Ascending aorta (tissue), 2 donors: ENCODE measurements at regions not wholly inside any gene's neighbourhood (a gene's known extent, or its start where the extent isn't known, plus 50 kb on each side); places are given as distances from the start of the nearest gene placed in this dataset.

Source experiments
- DNase-seq, 2 donors: peaks; one replicate each; pipeline ENCODE4 v3.0.0-alpha.2; 2019; ENCODE audit warnings: low spot score in 2 of 2
- H3K27ac ChIP-seq, 2 donors: fragments of 200-600 bp; sonication (generic); one replicate each; pipeline ENCODE4 v1.5.1; 2016 to 2017; ENCODE audit warnings: mild to moderate bottlenecking in 1 of 2
- H3K27me3 ChIP-seq: fragments of 200-600 bp; sonication (generic); one replicate; pipeline ENCODE4 v1.5.1; 2017
- H3K36me3 ChIP-seq, 2 donors: fragments of 200-600 bp; sonication (generic); one replicate each; pipeline ENCODE4 v1.5.1; 2016
- H3K4me1 ChIP-seq, 2 donors: fragments of 200-600 bp; sonication (generic); one replicate each; pipeline ENCODE4 v1.5.1; 2016 to 2017; ENCODE audit warnings: mild to moderate bottlenecking in 1 of 2
- H3K4me3 ChIP-seq, 2 donors: fragments of 200-600 bp; sonication (generic); one replicate each; pipeline ENCODE4 v1.5.1; 2016 to 2017; ENCODE audit warnings: mild to moderate bottlenecking in 1 of 2
- H3K9me3 ChIP-seq, 2 donors: fragments of 200-600 bp; sonication (generic); one replicate each; pipeline ENCODE4 v1.5.1; 2016
- CTCF ChIP-seq, 3 experiments: fragments of 200-600 bp in 2 of 3; fragments of 450-650 bp in 1 of 3; sonication (generic) in 2 of 3; IDR thresholded peaks; one replicate each; pipeline ENCODE4 v1.5.1; 2016 to 2019; ENCODE audit warnings: antibody characterized with exemption in 3 of 3, mild to moderate bottlenecking in 1 of 3, moderate library complexity in 1 of 3
- intact Hi-C: fragments of 100-400 bp; cut with DNase I; formaldehyde crosslinking; loops from one replicate; pipeline ENCODE4 v1.15.1; 2023

- Histone ChIP-seq H3K9me3 (no peaks in the 10 kb centered on the region), H3K4me1 (no peaks in the 10 kb centered on the region), H3K27me3 (no peaks in the 10 kb centered on the region), H3K4me3 (no peak overlapping the region), H3K36me3 (no peaks in the 10 kb centered on the region), H3K27ac (no peak overlapping the region)
- no peak for TF ChIP-seq CTCF (IDR thresholded peaks at IDR 0.05)
- no peak for DNase-seq
- intact Hi-C loops = no loop called here
Measured at GRCh38 chr9:91144769-91145168, 216.9 kb downstream of the AUH start.

GRCh38 chr9:91145496-91145895 lies 216.2 kb downstream of the AUH start:
- no peaks in the 10 kb centered on the region for H3K27me3 ChIP-seq
- DNase-seq = no peak
- no peak overlapping the region for H3K27ac ChIP-seq
- no peaks in the 10 kb centered on the region for H3K9me3 ChIP-seq
- no peak overlapping the region for H3K4me3 ChIP-seq
- intact Hi-C loops = no loop called here
- TF ChIP-seq CTCF (IDR thresholded peaks at IDR 0.05) = no peak
- no peaks in the 10 kb centered on the region for H3K36me3 ChIP-seq
- H3K4me1 ChIP-seq = no peaks in the 10 kb centered on the region

- DNase-seq = no peak
- H3K4me3 ChIP-seq = no peak overlapping the region
- no peaks in the 10 kb centered on the region for H3K9me3 ChIP-seq
- no peak for TF ChIP-seq CTCF (IDR thresholded peaks at IDR 0.05)
- H3K4me1 ChIP-seq = no peaks in the 10 kb centered on the region
- H3K27ac ChIP-seq = no peak overlapping the region
- H3K27me3 ChIP-seq = no peaks in the 10 kb centered on the region
- no peaks in the 10 kb centered on the region for H3K36me3 ChIP-seq
- intact Hi-C loops = no loop called here
Measured at GRCh38 chr9:91146391-91147019, 215.2 kb downstream of the AUH start.

GRCh38 chr9:91147079-91147708 lies 214.5 kb downstream of the AUH start:
- Histone ChIP-seq H3K36me3 (no peaks in the 10 kb centered on the region), H3K9me3 (no peaks in the 10 kb centered on the region), H3K4me3 (no peak overlapping the region), H3K27ac (no peak overlapping the region), H3K4me1 (no peaks in the 10 kb centered on the region), H3K27me3 (no peaks in the 10 kb centered on the region)
- DNase-seq = no peak
- intact Hi-C loops = no loop called here
- TF ChIP-seq CTCF (IDR thresholded peaks at IDR 0.05) = no peak

GRCh38 chr9:91148306-91148705 lies 213.4 kb downstream of the AUH start:
- H3K4me3 ChIP-seq = no peak overlapping the region
- no peaks in the 10 kb centered on the region for H3K27me3 ChIP-seq
- intact Hi-C loops = no loop called here
- no peak overlapping the region for H3K27ac ChIP-seq
- no peak for TF ChIP-seq CTCF (IDR thresholded peaks at IDR 0.05)
- H3K4me1 ChIP-seq = no peaks in the 10 kb centered on the region
- no peaks in the 10 kb centered on the region for H3K9me3 ChIP-seq
- no peak for DNase-seq
- no peaks in the 10 kb centered on the region for H3K36me3 ChIP-seq
